HG03469 (cell line): ENCODE measurements at regions not wholly inside any gene's neighbourhood (a gene's known extent, or its start where the extent isn't known, plus 50 kb on each side); places are given as distances from the start of the nearest gene placed in this dataset.

ENCODE experiments used
- ATAC-seq: cut with Tn5 transposase; IDR thresholded peaks from one replicate; pipeline ENCODE4 v1.9.1; 2021; ENCODE audit warnings: mild to moderate bottlenecking, moderate library complexity, moderate number of reproducible peaks; ENCODE audit not compliant: unreplicated experiment

- ATAC-seq, result no peak
Measured at GRCh38 chr11:98836156-98836555, 184.6 kb upstream of the CNTN5 start.

GRCh38 chr11:98842187-98842586 lies 178.6 kb upstream of the CNTN5 start:
- ATAC-seq, result no peak

- ATAC-seq, result no peak
Measured at GRCh38 chr11:98862169-98862568, 158.6 kb upstream of the CNTN5 start.

DNA sequence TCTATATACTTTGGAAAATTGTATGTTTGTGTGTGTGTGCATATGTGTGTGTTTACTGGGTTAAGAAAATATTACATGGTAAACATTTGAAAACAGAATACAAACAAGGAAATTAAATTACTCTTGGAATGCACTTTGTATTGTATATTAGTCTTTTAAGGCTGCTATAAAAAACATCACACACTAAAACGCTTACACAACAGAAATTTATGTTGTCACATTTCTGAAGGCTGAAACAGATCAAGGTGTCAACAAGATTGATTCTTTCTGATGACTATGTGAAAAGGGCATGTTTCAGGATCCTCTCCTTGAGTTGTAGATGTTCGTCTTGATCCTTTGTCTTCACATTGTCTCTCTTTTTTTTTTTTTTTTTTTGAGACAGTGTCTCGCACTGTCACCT lies 149.1 kb upstream of the CNTN5 start:
- ATAC-seq, result no peak

- no peak for ATAC-seq
Measured at GRCh38 chr11:98874050-98874449, 146.7 kb upstream of the CNTN5 start.

DNA sequence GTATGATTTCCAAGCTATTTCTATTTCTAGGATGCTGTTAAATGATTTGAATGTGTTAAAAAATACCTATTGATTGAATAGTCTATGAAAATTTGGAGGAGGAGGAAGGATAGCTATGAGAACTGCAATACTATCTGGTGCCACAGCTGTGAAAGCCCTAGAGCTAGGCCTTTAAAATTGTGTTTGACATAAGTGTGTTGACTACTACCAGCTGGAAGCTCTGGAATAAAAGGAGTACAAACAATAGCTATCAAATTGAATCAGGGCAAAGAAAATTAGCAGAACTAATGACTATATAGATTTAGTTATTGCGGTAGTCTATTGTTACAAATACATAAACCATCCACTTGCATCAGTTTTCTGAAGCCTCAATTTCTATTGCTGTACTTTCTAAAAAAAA lies 124.8 kb upstream of the CNTN5 start:
- ATAC-seq, result no peak

DNA sequence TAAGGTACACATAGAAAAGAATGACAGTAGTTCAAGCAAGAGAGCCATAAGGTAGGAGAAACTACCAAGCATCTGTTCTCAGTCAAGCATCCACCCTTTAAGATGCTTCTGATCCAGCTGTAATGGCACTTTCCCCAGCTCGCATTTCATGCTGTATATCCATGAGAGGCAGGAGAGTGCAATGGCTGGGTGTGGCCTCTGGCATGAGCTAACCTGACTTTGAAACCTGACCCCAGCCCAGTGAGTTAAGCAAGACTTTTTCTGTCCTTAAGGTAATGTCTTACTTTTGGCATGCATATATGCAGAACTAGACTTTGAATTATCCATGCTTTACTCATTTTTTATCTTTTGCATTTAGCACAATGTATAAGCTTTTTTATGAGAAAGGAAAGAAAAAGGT lies 79.8 kb upstream of the CNTN5 start:
- ATAC-seq, result no peak

GRCh38 chr11:98944461-98944860 lies 76.3 kb upstream of the CNTN5 start:
- no peak for ATAC-seq

DNA sequence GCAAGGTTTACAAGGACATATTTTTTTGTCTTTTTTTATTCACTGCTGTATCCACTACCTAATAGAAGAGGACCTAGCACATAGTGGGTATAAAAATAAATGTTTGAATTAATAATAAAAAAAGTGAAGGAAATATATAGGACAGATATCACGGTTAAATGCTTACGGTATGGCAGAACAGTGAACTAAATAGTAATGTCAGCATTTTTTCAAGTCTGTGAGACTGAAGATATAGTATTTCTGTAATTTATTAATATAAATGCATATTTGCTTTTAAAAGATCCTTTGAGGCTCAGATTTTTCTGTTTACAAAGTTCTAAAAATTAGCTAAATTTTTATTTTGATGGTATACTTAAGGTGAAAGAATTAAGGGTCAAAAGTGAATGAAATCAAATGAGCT lies 68.6 kb upstream of the CNTN5 start:
- ATAC-seq, result no peak

DNA sequence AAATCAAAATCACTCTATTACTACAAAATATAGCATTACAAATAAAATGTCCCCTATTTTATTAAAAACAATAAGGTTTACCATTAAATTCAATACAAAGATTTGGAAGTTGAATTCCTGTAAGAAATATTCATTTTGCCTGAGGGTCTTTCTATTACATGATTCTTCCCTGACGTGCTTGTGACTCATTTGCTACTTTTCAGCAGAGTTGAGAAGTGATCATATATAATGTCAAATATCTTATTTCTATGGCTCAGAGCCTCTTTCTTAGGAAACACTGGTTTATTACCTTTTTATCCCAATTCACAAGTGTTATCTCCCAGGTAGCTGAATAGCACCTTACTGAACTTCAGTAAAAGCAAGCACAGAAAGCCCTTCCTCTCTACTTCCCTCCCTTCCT lies 65.2 kb upstream of the CNTN5 start:
- ATAC-seq, result no peak

DNA sequence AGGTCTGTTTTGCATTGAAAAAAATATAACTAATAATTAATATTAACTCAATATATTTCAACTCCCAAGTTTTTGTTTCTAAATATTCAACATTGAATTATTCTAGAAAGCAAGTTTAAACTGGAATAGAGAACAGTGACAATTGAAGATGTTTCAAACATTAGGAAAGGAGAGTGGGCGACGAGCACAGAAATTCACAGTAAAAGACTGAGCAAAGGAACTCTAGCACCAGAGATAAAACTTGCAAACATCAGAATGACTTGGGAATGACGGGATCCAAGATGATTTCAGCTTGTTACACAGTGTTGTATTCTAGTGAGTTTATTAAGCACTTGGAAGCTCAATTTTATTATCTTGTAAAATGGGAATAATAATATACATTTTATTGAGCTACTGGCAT lies 56.6 kb upstream of the CNTN5 start:
- ATAC-seq, result no peak

GRCh38 chr11:98965358-98965757 lies 55.4 kb upstream of the CNTN5 start:
- ATAC-seq, result no peak

- no peak for ATAC-seq
Measured at GRCh38 chr11:98965775-98966174, 55.0 kb upstream of the CNTN5 start.

GRCh38 chr11:98967005-98967404 lies 53.7 kb upstream of the CNTN5 start:
- ATAC-seq, result no peak
